Body of pancreas (tissue), 4 donors: ENCODE measurements at regions not wholly inside any gene's neighbourhood (a gene's known extent, or its start where the extent isn't known, plus 50 kb on each side); places are given as distances from the start of the nearest gene placed in this dataset.

Source experiments
- CTCF ChIP-seq, 7 experiments: fragments of 450-650 bp in 4 of 7; fragments of 200-600 bp in 3 of 7; sonication (generic) in 3 of 7; IDR thresholded peaks; one replicate each; pipeline ENCODE4 v1.5.1; 2016 to 2019; ENCODE audit warnings: antibody characterized with exemption in 7 of 7
- POLR2A ChIP-seq, 3 donors: fragments of 450-650 bp; IDR thresholded peaks; one replicate each; pipeline ENCODE4 v1.6.1; 2016; ENCODE audit warnings: antibody characterized with exemption in 3 of 3, mild to moderate bottlenecking in 2 of 3

- TF ChIP-seq CTCF (IDR thresholded peaks at IDR 0.05) (no peak), POLR2A (IDR thresholded peaks at IDR 0.05) (no peak)
These were observed 810.0 kb downstream of the RAB28 start for GRCh38 chr4:12674184-12674583.
